ENCODE measurements at regions not wholly inside any gene's neighbourhood (a gene's known extent, or its start where the extent isn't known, plus 50 kb on each side); places are given as distances from the start of the nearest gene placed in this dataset.
A peak's percentile ranks its signal among the peaks of the same experiment; 100 is the strongest.

DNA sequence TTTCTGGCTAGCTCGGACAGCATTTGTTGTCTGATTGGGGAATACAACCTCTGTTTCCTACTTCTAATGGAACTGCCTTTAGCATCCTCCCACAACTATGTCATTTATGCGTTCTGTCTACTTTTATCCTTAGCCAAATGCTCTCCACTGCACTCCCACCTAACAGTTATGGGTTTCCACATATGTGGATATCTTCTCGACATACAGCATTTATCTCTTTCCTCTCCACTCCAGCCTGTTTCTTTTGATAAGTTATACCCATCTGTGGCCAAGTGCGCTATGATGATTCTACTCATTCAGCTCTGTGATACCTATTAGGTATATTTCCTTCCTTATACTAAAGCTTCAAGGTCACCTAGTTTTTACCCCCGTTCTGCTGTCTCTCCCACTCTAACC is 122.2 kb upstream of the NAP1L1 start:
- no peaks in the 10 kb centered on the region for H4K20me1 ChIP-seq (ENCODE audit: insufficient read depth)
- no peaks in the 10 kb centered on the region for H3K36me3 ChIP-seq (ENCODE audit: insufficient read depth)
- H2AFZ ChIP-seq (ENCODE audit: low read depth) = no peak overlapping the region
- no peak overlapping the region for H3K4me3 ChIP-seq (IDR thresholded peaks at IDR 0.05; ENCODE audit: insufficient read depth, low read depth, low read length)
- H3K27ac ChIP-seq = no peak overlapping the region
- peaks cover 5% of the 10 kb centered on the region for H3K4me1 ChIP-seq (ENCODE audit: low read depth, poor library complexity, severe bottlenecking)
- TF ChIP-seq, protein P1, sequence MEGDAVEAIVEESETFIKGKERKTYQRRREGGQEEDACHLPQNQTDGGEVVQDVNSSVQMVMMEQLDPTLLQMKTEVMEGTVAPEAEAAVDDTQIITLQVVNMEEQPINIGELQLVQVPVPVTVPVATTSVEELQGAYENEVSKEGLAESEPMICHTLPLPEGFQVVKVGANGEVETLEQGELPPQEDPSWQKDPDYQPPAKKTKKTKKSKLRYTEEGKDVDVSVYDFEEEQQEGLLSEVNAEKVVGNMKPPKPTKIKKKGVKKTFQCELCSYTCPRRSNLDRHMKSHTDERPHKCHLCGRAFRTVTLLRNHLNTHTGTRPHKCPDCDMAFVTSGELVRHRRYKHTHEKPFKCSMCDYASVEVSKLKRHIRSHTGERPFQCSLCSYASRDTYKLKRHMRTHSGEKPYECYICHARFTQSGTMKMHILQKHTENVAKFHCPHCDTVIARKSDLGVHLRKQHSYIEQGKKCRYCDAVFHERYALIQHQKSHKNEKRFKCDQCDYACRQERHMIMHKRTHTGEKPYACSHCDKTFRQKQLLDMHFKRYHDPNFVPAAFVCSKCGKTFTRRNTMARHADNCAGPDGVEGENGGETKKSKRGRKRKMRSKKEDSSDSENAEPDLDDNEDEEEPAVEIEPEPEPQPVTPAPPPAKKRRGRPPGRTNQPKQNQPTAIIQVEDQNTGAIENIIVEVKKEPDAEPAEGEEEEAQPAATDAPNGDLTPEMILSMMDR (conservative IDR thresholded peaks at IDR 0.05; ENCODE audit: low read depth, low read length) = no peak
- H3K27me3 ChIP-seq (ENCODE audit: insufficient read depth, low read depth) = no peaks in the 10 kb centered on the region
- no peak overlapping the region for H3K4me2 ChIP-seq
- H3K79me2 ChIP-seq (ENCODE audit: insufficient read depth, low read depth) = no peaks in the 10 kb centered on the region
- H3K9ac ChIP-seq = no peak overlapping the region

DNA sequence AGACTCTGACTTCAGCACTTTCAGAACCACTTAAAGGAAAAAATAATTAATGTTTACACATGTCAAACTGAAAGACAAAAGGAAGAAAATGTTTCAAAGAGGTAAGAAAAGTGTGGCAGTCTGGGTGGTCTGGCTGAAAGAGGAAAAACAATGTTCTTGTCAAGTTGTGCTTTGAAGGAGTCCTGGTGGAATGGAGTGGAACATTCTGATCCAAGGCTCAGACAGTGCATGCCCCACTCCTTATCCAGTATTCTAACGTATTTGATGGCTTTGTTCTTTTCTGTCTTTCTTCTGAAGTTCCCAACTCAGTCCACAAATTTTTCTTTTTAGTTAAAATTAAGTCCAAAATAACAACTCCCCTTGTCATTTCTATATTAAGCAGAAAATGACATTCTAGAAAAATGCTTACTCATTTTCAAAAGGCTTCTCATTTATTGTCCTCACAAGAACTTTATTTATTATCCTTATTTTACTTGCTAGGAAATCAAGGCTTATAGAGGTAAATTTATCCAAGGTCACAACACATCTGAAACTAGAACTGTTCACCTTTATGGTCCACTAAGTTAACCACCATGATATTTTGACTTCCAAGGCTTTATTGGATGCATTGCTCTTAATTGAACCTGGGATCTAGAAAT is 121.7 kb upstream of the NAP1L1 start:
- no peaks in the 10 kb centered on the region for H3K36me3 ChIP-seq (ENCODE audit: insufficient read depth)
- H3K4me3 ChIP-seq (IDR thresholded peaks at IDR 0.05; ENCODE audit: insufficient read depth, low read depth, low read length) = no peak overlapping the region
- no peaks in the 10 kb centered on the region for H4K20me1 ChIP-seq (ENCODE audit: insufficient read depth)
- no peak overlapping the region for H2AFZ ChIP-seq (ENCODE audit: low read depth)
- H3K79me2 ChIP-seq (ENCODE audit: insufficient read depth, low read depth) = no peaks in the 10 kb centered on the region
- no peaks in the 10 kb centered on the region for H3K27me3 ChIP-seq (ENCODE audit: insufficient read depth, low read depth)
- peaks cover 10% of the 10 kb centered on the region for H3K4me1 ChIP-seq (ENCODE audit: low read depth, poor library complexity, severe bottlenecking)
- H3K27ac ChIP-seq = no peak overlapping the region
- TF ChIP-seq, protein P1 (conservative IDR thresholded peaks at IDR 0.05; ENCODE audit: low read depth, low read length) = no peak
- no peak overlapping the region for H3K9ac ChIP-seq
- no peak overlapping the region for H3K4me2 ChIP-seq

DNA sequence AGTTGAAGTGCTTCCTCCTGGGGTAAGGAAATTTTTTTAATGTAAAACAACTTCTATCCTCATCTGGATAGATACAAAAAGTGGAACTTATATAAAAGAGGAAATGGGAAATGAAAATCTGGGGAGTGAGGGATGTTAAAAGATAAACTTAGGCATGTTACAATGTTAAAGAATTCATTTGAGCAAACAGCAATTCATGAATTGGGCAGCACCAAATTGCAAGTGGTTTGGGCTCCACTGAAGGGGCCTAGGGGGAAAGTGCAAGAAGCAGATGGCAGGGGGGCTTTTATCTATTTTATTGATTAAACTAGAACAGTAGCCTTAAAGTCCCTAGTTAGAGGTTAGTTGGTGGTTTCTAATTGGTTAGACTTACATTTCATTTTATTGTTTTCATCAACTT is 118.1 kb upstream of the NAP1L1 start:
- Histone ChIP-seq H3K36me3 (ENCODE audit: insufficient read depth) (no peaks in the 10 kb centered on the region), H4K20me1 (ENCODE audit: insufficient read depth) (no peaks in the 10 kb centered on the region), H3K9ac (no peak overlapping the region), H3K4me2 (no peak overlapping the region), H3K27ac (no peak overlapping the region), H3K27me3 (ENCODE audit: insufficient read depth, low read depth) (no peaks in the 10 kb centered on the region), H3K4me3 (IDR thresholded peaks at IDR 0.05; ENCODE audit: insufficient read depth, low read depth, low read length) (no peak overlapping the region), H2AFZ (ENCODE audit: low read depth) (no peak overlapping the region), H3K4me1 (ENCODE audit: low read depth, poor library complexity, severe bottlenecking) (peaks cover 10% of the 10 kb centered on the region), H3K79me2 (ENCODE audit: insufficient read depth, low read depth) (no peaks in the 10 kb centered on the region)
- TF ChIP-seq, protein P1 (conservative IDR thresholded peaks at IDR 0.05; ENCODE audit: low read depth, low read length) = no peak

DNA sequence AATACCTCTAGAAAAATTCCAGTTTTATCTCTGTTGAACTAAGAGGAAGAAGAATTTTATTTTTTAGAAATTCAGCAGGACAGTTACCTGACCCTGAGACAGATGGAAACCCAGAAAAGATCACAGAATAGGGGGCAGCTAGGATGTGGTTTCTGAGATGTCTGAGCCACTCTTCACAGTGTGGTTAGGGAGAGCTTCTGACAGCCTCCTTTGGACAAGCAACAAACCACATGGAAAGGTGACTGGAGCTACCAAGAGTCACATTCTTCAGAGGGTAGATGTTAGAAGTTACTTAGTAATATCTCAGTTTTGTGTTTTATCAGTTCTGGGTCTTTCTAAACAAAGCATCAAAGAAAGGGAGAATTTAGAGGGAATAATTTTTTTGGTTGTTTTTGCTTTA is 117.3 kb upstream of the NAP1L1 start:
- Histone ChIP-seq H3K9ac (no peak overlapping the region), H3K4me1 (ENCODE audit: low read depth, poor library complexity, severe bottlenecking) (peaks cover 10% of the 10 kb centered on the region), H3K27ac (no peak overlapping the region), H3K79me2 (ENCODE audit: insufficient read depth, low read depth) (no peaks in the 10 kb centered on the region), H4K20me1 (ENCODE audit: insufficient read depth) (no peaks in the 10 kb centered on the region), H3K4me2 (0 out of 2 replicates have a peak overlapping the region, but pooled peaks have one; percentile 4), H3K4me3 (IDR thresholded peaks at IDR 0.05; ENCODE audit: insufficient read depth, low read depth, low read length) (no peak overlapping the region), H3K27me3 (ENCODE audit: insufficient read depth, low read depth) (no peaks in the 10 kb centered on the region), H3K36me3 (ENCODE audit: insufficient read depth) (no peaks in the 10 kb centered on the region), H2AFZ (ENCODE audit: low read depth) (no peak overlapping the region)
- TF ChIP-seq, protein P1 (conservative IDR thresholded peaks at IDR 0.05; ENCODE audit: low read depth, low read length) = no peak
